Uterus (tissue), 3 donors: ENCODE measurements at regions not wholly inside any gene's neighbourhood (a gene's known extent, or its start where the extent isn't known, plus 50 kb on each side); places are given as distances from the start of the nearest gene placed in this dataset.

Experiments
- DNase-seq, 2 donors: peaks; one replicate each; pipeline ENCODE4 v3.0.0-alpha.2; 2019 to 2020
- H3K27ac ChIP-seq, 2 donors: fragments of 200-600 bp; sonication (generic); 1 replicate in 1 of 2; 2 replicates in 1 of 2; pipeline ENCODE4 v1.5.1; 2016 to 2018
- H3K27me3 ChIP-seq, 2 donors: fragments of 200-600 bp; sonication (generic); one replicate each; pipeline ENCODE4 v1.5.1; 2018 to 2019; ENCODE audit warnings: control low read depth in 1 of 2
- H3K36me3 ChIP-seq, 2 donors: fragments of 200-600 bp; sonication (generic); one replicate each; pipeline ENCODE4 v1.5.1; 2019; ENCODE audit warnings: control low read depth in 1 of 2
- H3K4me1 ChIP-seq, 2 donors: fragments of 200-600 bp; sonication (generic); one replicate each; pipeline ENCODE4 v1.5.1; 2018 to 2019; ENCODE audit warnings: control low read depth in 1 of 2
- H3K4me3 ChIP-seq, 2 donors: fragments of 200-600 bp; sonication (generic); 1 replicate in 1 of 2; 2 replicates in 1 of 2; pipeline ENCODE4 v1.5.1; 2018 to 2019; ENCODE audit warnings: mild to moderate bottlenecking in 1 of 2
- H3K9me3 ChIP-seq, 2 donors: fragments of 200-600 bp; sonication (generic); one replicate each; pipeline ENCODE4 v1.5.1; 2019; ENCODE audit warnings: control low read depth in 1 of 2
- POLR2A ChIP-seq, 2 donors: fragments of 450-650 bp; IDR thresholded peaks; one replicate each; pipeline ENCODE4 v1.6.1; 2016; ENCODE audit warnings: antibody characterized with exemption in 2 of 2, mild to moderate bottlenecking in 1 of 2, moderate library complexity in 1 of 2
- intact Hi-C: fragments of 100-400 bp; cut with DNase I; formaldehyde crosslinking; loops from one replicate; pipeline ENCODE4 v1.15.1; 2023; ENCODE audit warnings: low total_unique reads
- TF ChIP-seq, protein P1 (sequence below), 4 experiments: fragments of 200-600 bp in 2 of 4; fragments of 450-650 bp in 2 of 4; sonication (generic) in 2 of 4; IDR thresholded peaks; one replicate each; pipeline ENCODE4 v1.5.1; 2016 to 2019; ENCODE audit warnings: antibody characterized with exemption in 4 of 4, mild to moderate bottlenecking in 2 of 4, moderate library complexity in 1 of 4
- donor health status: DM: yes; HTN: yes; CAD: no.

DNA sequence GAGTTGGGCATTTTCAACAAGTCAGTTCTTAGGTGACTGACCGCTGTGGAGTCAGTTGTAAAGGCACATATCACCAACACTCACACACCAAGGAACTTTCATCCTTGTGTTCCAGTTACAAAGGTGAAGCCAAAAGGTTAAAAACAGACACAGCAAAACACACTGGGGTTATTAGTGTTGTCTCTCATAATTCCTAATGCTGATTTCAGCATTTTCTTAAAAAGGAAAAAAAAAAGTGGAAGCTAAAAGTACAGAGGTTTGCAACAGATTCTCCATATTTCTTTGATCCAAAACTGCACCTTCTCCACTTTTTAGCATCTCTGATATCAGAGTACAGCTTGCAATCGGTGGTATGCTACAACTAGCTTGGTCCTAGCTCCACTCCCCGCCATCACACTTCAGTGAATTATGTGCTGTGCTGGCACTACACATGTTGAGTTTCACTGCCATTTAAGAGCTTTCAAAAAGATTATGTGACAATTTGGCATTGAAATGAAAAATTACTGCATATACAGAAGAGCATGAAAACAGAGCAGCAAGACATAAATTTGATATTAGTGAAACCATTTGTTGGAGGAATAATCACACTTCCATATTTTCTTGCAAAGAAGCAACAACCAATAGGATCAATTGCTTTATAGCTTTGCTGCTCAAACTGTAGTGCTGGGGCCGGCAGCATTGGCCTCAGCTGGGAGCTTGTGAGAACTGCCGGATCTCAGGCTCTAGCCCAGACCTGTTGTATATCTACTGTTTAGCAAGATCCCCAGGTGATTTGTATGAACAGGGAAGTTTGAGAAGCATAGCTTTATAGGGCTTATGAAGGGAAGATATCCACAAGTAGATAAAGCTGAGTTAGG lies 62.3 kb upstream of the DAPL1 start:
- intact Hi-C loops = no loop called here
- H3K27me3 ChIP-seq = no peaks in the 10 kb centered on the region
- H3K9me3 ChIP-seq = no peaks in the 10 kb centered on the region
- TF ChIP-seq POLR2A (IDR thresholded peaks at IDR 0.05) = no peak
- TF ChIP-seq, protein P1, sequence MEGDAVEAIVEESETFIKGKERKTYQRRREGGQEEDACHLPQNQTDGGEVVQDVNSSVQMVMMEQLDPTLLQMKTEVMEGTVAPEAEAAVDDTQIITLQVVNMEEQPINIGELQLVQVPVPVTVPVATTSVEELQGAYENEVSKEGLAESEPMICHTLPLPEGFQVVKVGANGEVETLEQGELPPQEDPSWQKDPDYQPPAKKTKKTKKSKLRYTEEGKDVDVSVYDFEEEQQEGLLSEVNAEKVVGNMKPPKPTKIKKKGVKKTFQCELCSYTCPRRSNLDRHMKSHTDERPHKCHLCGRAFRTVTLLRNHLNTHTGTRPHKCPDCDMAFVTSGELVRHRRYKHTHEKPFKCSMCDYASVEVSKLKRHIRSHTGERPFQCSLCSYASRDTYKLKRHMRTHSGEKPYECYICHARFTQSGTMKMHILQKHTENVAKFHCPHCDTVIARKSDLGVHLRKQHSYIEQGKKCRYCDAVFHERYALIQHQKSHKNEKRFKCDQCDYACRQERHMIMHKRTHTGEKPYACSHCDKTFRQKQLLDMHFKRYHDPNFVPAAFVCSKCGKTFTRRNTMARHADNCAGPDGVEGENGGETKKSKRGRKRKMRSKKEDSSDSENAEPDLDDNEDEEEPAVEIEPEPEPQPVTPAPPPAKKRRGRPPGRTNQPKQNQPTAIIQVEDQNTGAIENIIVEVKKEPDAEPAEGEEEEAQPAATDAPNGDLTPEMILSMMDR (IDR thresholded peaks at IDR 0.05) = no peak
- H3K4me3 ChIP-seq = no peak overlapping the region
- no peak for DNase-seq
- no peaks in the 10 kb centered on the region for H3K36me3 ChIP-seq
- H3K4me1 ChIP-seq = no peaks in the 10 kb centered on the region
- H3K27ac ChIP-seq = no peak overlapping the region

DNA sequence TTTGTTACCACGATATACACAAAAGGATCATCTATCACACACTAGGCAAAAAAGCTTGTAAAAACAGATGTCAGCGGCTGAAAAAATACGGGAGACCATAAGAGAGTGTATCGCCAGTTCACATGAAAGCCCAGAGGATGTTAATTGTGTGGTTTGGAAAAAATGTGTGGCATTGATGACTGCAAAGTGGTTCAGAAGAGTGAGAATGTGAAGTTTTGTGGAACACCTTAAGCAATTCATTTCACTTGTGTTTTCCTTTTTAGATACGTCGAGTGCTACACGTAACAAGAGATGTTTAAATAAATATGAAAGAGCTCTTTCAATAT lies 61.7 kb upstream of the DAPL1 start:
- no peaks in the 10 kb centered on the region for H3K4me1 ChIP-seq
- H3K9me3 ChIP-seq = no peaks in the 10 kb centered on the region
- no peaks in the 10 kb centered on the region for H3K36me3 ChIP-seq
- intact Hi-C loops = no loop called here
- no peaks in the 10 kb centered on the region for H3K27me3 ChIP-seq
- no peak overlapping the region for H3K27ac ChIP-seq
- no peak for TF ChIP-seq POLR2A (IDR thresholded peaks at IDR 0.05)
- TF ChIP-seq, protein P1 (IDR thresholded peaks at IDR 0.05) = no peak
- H3K4me3 ChIP-seq = no peak overlapping the region
- no peak for DNase-seq

DNA sequence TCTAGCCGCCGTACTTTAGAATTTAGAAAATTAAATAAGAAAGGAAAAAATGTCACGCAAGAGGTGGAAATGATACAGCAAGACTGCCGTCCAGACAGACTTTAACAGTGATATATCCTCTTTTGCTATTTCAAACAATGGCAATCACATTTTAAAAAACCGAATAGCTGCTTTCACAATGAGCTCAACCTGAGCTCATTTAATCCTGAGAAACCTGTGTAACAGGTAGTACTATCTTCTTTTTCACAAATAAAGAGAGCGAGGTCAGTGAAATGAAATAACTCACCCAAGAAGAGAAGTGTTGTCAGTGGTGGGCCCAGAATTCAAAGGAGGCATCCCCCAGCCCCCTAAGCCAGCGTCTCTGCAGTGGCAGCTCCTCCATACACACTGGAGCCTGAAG lies 60.7 kb upstream of the DAPL1 start:
- H3K27me3 ChIP-seq = no peaks in the 10 kb centered on the region
- TF ChIP-seq, protein P1 (IDR thresholded peaks at IDR 0.05) = no peak
- TF ChIP-seq POLR2A (IDR thresholded peaks at IDR 0.05) = no peak
- DNase-seq = no peak

DNA sequence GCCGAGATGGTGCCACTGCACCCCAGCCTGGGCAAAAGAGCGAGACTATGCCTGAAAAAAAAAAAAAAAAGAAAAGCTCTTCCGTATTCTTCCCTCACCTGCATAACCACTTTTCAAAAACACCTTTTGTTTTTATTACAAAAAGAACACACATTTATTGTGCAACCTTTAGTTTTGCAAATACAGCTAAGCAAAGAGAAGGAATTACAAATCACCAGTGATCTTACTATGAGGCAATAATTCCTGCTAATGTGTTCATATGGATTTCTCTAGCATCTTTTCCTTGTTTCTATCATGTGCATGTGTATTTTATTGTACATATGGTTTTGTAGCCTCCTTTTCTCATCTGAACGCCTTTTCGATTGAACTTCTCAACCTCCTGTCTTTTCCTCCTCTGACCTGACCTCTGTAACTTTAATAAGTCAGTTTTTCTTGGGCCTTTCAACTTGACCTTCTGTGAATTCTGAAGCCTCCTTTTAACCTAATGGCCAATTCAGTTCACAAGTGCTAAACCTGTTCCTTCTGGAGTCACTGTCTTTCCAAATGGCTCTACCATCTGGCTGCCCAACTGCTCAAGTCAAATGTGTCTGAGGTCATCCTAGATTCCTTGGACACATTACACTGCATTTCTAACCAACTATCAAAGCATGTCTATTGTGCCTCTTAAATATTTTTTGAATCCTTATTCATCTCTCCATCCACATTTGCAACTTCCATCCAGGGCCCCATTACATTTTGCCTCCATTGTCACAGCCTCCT lies 59.1 kb upstream of the DAPL1 start:
- Histone ChIP-seq H3K27me3 (no peaks in the 10 kb centered on the region), H3K36me3 (no peaks in the 10 kb centered on the region), H3K27ac (no peak overlapping the region), H3K4me3 (no peak overlapping the region), H3K4me1 (no peaks in the 10 kb centered on the region), H3K9me3 (no peaks in the 10 kb centered on the region)
- DNase-seq = no peak
- TF ChIP-seq, protein P1 (IDR thresholded peaks at IDR 0.05) = no peak
- TF ChIP-seq POLR2A (IDR thresholded peaks at IDR 0.05) = no peak
- intact Hi-C loops = no loop called here

More for the DNA sequence above, 60.7 kb upstream of the DAPL1 start:
- intact Hi-C loops = no loop called here
- Histone ChIP-seq H3K9me3 (no peaks in the 10 kb centered on the region), H3K4me3 (no peak overlapping the region), H3K36me3 (no peaks in the 10 kb centered on the region), H3K4me1 (no peaks in the 10 kb centered on the region), H3K27ac (no peak overlapping the region)

DNA sequence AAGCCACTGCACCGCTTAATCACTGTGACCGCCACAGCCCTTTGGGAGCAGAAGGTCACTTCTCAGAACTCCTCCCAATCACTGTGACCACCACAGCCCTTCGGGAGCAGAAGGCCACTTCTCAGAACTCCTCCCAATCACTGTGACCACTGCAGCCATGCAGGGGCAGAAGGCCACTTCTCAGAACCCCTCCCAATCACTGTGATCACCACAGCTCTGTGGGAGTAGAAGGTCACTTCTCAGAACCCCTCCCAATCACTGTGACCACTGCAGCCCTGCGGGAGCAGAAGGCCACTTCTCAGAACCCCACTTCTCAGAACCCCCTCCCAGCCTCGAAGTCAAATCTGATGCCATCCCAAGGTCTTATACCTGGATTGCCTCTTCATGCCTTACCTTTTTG lies 56.8 kb upstream of the DAPL1 start:
- H3K27ac ChIP-seq = no peak overlapping the region
- H3K4me3 ChIP-seq = no peak overlapping the region
- no peaks in the 10 kb centered on the region for H3K9me3 ChIP-seq
- TF ChIP-seq, protein P1 (IDR thresholded peaks at IDR 0.05) = no peak
- TF ChIP-seq POLR2A (IDR thresholded peaks at IDR 0.05) = no peak
- H3K4me1 ChIP-seq = no peaks in the 10 kb centered on the region
- no peak for DNase-seq
- no peaks in the 10 kb centered on the region for H3K36me3 ChIP-seq
- H3K27me3 ChIP-seq = no peaks in the 10 kb centered on the region
- intact Hi-C loops = no loop called here
